B cell (primary cell): ENCODE measurements at regions not wholly inside any gene's neighbourhood (a gene's known extent, or its start where the extent isn't known, plus 50 kb on each side); places are given as distances from the start of the nearest gene placed in this dataset.

ENCODE experiments used
- CTCF ChIP-seq: fragments of 200-600 bp; IDR thresholded peaks from one replicate; pipeline ENCODE4 v1.8.0; 2022; ENCODE audit warnings: antibody characterized with exemption, mild to moderate bottlenecking
- EZH2 ChIP-seq: IDR thresholded peaks from 2 replicates; pipeline ENCODE4 v1.6.1; 2012; ENCODE audit warnings: borderline replicate concordance, low read depth, mild to moderate bottlenecking, moderate library complexity, low read length; ENCODE audit not compliant: insufficient read depth, poor library complexity, severe bottlenecking

GRCh38 chr5:112479418-112479817 is 60.3 kb upstream of the EPB41L4A start:
- TF ChIP-seq CTCF (no peak), EZH2 (no peak)
